ENCODE measurements at regions not wholly inside any gene's neighbourhood (a gene's known extent, or its start where the extent isn't known, plus 50 kb on each side); places are given as distances from the start of the nearest gene placed in this dataset.

DNA sequence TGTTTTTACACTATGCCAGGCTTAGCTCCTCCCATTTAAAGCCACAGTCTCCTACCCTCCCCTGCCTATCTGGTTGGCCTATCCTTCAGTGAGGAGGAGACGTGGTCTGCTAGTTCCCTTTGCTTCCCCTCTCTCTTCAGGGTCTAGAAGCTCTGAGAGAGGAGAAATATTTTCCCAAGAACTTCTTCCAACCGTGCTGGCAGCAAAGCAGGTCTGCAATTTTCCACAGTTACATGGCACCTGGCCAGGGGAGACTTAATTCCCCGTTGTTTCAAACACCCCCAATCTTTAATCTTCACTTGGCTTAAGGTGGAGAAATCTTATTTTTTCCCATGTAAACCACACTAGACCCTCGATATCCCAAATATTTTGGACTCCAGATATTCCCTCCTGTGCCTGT, 149.5 kb upstream of the MCTP2 start:
- H3K4me3 Mint-ChIP-seq: no peak overlapping the region
- peaks cover 13% of the 10 kb centered on the region for H3K4me1 Mint-ChIP-seq

GRCh38 chr15:94080989-94081605, 150.3 kb upstream of the MCTP2 start:
- Mint-ChIP-seq H3K27me3 (ENCODE audit: low read depth) (no peaks in the 10 kb centered on the region), H3K4me3 (no peak overlapping the region), H3K27ac (no peak overlapping the region), H3K36me3 (no peaks in the 10 kb centered on the region), H3K9me3 (no peaks in the 10 kb centered on the region), H3K4me1 (peaks cover 13% of the 10 kb centered on the region)
- ATAC-seq: no peak
- DNase-seq (ENCODE audit: low spot score): no peak
- POLR2A ChIA-PET: interaction anchor here (0.6 kb wide), 1 partner anchor 604 kb away, joined by 3 read pairs; no protein-coding TSS in a partner anchor
- CTCF ChIA-PET: interaction anchor here (2.1 kb wide), 1 partner anchor 39 kb away, joined by 14 read pairs; no protein-coding TSS in a partner anchor
- TF ChIP-seq, protein P1, sequence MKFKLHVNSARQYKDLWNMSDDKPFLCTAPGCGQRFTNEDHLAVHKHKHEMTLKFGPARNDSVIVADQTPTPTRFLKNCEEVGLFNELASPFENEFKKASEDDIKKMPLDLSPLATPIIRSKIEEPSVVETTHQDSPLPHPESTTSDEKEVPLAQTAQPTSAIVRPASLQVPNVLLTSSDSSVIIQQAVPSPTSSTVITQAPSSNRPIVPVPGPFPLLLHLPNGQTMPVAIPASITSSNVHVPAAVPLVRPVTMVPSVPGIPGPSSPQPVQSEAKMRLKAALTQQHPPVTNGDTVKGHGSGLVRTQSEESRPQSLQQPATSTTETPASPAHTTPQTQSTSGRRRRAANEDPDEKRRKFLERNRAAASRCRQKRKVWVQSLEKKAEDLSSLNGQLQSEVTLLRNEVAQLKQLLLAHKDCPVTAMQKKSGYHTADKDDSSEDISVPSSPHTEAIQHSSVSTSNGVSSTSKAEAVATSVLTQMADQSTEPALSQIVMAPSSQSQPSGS (CRISPR knock-in tag; IDR thresholded peaks at IDR 0.05; ENCODE audit: borderline replicate concordance, low read depth): no peak
- TF ChIP-seq ZNF671 (CRISPR knock-in tag; IDR thresholded peaks at IDR 0.05) (no peak), KAT7 (CRISPR knock-in tag; IDR thresholded peaks at IDR 0.05; ENCODE audit: borderline replicate concordance) (no peak), CREM (CRISPR knock-in tag; IDR thresholded peaks at IDR 0.05) (no peak), E2F4 (CRISPR knock-in tag; IDR thresholded peaks at IDR 0.05; ENCODE audit: borderline replicate concordance, low read depth) (no peak)
- TF ChIP-seq, protein P2, sequence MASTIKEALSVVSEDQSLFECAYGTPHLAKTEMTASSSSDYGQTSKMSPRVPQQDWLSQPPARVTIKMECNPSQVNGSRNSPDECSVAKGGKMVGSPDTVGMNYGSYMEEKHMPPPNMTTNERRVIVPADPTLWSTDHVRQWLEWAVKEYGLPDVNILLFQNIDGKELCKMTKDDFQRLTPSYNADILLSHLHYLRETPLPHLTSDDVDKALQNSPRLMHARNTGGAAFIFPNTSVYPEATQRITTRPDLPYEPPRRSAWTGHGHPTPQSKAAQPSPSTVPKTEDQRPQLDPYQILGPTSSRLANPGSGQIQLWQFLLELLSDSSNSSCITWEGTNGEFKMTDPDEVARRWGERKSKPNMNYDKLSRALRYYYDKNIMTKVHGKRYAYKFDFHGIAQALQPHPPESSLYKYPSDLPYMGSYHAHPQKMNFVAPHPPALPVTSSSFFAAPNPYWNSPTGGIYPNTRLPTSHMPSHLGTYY (CRISPR knock-in tag; IDR thresholded peaks at IDR 0.05): no peak
- TF ChIP-seq, protein P3, sequence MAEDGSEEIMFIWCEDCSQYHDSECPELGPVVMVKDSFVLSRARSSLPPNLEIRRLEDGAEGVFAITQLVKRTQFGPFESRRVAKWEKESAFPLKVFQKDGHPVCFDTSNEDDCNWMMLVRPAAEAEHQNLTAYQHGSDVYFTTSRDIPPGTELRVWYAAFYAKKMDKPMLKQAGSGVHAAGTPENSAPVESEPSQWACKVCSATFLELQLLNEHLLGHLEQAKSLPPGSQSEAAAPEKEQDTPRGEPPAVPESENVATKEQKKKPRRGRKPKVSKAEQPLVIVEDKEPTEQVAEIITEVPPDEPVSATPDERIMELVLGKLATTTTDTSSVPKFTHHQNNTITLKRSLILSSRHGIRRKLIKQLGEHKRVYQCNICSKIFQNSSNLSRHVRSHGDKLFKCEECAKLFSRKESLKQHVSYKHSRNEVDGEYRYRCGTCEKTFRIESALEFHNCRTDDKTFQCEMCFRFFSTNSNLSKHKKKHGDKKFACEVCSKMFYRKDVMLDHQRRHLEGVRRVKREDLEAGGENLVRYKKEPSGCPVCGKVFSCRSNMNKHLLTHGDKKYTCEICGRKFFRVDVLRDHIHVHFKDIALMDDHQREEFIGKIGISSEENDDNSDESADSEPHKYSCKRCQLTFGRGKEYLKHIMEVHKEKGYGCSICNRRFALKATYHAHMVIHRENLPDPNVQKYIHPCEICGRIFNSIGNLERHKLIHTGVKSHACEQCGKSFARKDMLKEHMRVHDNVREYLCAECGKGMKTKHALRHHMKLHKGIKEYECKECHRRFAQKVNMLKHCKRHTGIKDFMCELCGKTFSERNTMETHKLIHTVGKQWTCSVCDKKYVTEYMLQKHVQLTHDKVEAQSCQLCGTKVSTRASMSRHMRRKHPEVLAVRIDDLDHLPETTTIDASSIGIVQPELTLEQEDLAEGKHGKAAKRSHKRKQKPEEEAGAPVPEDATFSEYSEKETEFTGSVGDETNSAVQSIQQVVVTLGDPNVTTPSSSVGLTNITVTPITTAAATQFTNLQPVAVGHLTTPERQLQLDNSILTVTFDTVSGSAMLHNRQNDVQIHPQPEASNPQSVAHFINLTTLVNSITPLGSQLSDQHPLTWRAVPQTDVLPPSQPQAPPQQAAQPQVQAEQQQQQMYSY (CRISPR knock-in tag; IDR thresholded peaks at IDR 0.05): no peak
- TF ChIP-seq, protein P4, sequence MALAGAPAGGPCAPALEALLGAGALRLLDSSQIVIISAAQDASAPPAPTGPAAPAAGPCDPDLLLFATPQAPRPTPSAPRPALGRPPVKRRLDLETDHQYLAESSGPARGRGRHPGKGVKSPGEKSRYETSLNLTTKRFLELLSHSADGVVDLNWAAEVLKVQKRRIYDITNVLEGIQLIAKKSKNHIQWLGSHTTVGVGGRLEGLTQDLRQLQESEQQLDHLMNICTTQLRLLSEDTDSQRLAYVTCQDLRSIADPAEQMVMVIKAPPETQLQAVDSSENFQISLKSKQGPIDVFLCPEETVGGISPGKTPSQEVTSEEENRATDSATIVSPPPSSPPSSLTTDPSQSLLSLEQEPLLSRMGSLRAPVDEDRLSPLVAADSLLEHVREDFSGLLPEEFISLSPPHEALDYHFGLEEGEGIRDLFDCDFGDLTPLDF (CRISPR knock-in tag; IDR thresholded peaks at IDR 0.05): no peak

More for the DNA sequence above, 149.5 kb upstream of the MCTP2 start:
- DNase-seq (ENCODE audit: low spot score): no peak
- TF ChIP-seq SMAD3 (CRISPR knock-in tag; IDR thresholded peaks at IDR 0.05; ENCODE audit: borderline replicate concordance): no peak
- TF ChIP-seq NR1H2 (CRISPR knock-in tag; IDR thresholded peaks at IDR 0.05): no peak
- TF ChIP-seq ZNF396 (CRISPR knock-in tag; IDR thresholded peaks at IDR 0.05; ENCODE audit: borderline replicate concordance): no peak
- no peak for TF ChIP-seq NR3C1 (CRISPR knock-in tag; conservative IDR thresholded peaks at IDR 0.05; ENCODE audit: low read depth)
- no peak for TF ChIP-seq PREB (CRISPR knock-in tag; IDR thresholded peaks at IDR 0.05; ENCODE audit: borderline replicate concordance)
- TF ChIP-seq, protein P5, sequence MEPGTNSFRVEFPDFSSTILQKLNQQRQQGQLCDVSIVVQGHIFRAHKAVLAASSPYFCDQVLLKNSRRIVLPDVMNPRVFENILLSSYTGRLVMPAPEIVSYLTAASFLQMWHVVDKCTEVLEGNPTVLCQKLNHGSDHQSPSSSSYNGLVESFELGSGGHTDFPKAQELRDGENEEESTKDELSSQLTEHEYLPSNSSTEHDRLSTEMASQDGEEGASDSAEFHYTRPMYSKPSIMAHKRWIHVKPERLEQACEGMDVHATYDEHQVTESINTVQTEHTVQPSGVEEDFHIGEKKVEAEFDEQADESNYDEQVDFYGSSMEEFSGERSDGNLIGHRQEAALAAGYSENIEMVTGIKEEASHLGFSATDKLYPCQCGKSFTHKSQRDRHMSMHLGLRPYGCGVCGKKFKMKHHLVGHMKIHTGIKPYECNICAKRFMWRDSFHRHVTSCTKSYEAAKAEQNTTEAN (CRISPR knock-in tag; IDR thresholded peaks at IDR 0.05): no peak
- TF ChIP-seq TEAD4 (CRISPR knock-in tag; IDR thresholded peaks at IDR 0.05): no peak
- TF ChIP-seq AR (CRISPR knock-in tag; IDR thresholded peaks at IDR 0.05): no peak
- no peak for TF ChIP-seq GABPB1 (CRISPR knock-in tag; IDR thresholded peaks at IDR 0.05)
- TF ChIP-seq GRHL2 (CRISPR knock-in tag; IDR thresholded peaks at IDR 0.05; ENCODE audit: insufficient replicate concordance, severe bottlenecking): no peak
- no peak for TF ChIP-seq MYBL2 (CRISPR knock-in tag; IDR thresholded peaks at IDR 0.05)
- no peak for TF ChIP-seq OVOL2 (CRISPR knock-in tag; IDR thresholded peaks at IDR 0.05; ENCODE audit: borderline replicate concordance)
- no peaks in the 10 kb centered on the region for H3K36me3 Mint-ChIP-seq
- H3K9me3 Mint-ChIP-seq: no peaks in the 10 kb centered on the region
- H3K27me3 Mint-ChIP-seq (ENCODE audit: low read depth): no peaks in the 10 kb centered on the region
- H3K27ac Mint-ChIP-seq: no peak overlapping the region
- POLR2A ChIA-PET: no interaction called here
- CTCF ChIA-PET: no interaction called here
- no peak for ATAC-seq
